ENCODE measurements at regions not wholly inside any gene's neighbourhood (a gene's known extent, or its start where the extent isn't known, plus 50 kb on each side); places are given as distances from the start of the nearest gene placed in this dataset.

- ChIA-PET POLR2A (no interaction called here), CTCF (interaction anchor here (1.2 to 1.4 kb wide), 2 partner anchors 25 to 114 kb away, joined by 3 to 6 read pairs; no protein-coding TSS in a partner anchor)
- TF ChIP-seq CTCF (IDR thresholded peaks at IDR 0.05; ENCODE audit: control extremely low read depth, extremely low read depth, low read depth, missing control alignments) = no peak
- DNase-seq (ENCODE audit: extremely low spot score) = no peak
Measured at GRCh38 chr2:42971947-42972736, 179.8 kb upstream of the HAAO start.

GRCh38 chr2:42971381-42971780, 179.0 kb upstream of the HAAO start:
- CTCF ChIA-PET = interaction anchor here (1.2 to 3.9 kb wide), 2 partner anchors 24 kb away, joined by 6 to 13 read pairs; no protein-coding TSS in a partner anchor
- DNase-seq (ENCODE audit: extremely low spot score) = no peak
- POLR2A ChIA-PET = no interaction called here

GRCh38 chr2:42970151-42970550, 177.8 kb upstream of the HAAO start:
- TF ChIP-seq CTCF (IDR thresholded peaks at IDR 0.05; ENCODE audit: control extremely low read depth, extremely low read depth, low read depth, missing control alignments) = no peak
- CTCF ChIA-PET = interaction anchor here (3.9 kb wide), 1 partner anchor 23 kb away, joined by 13 read pairs; no protein-coding TSS in a partner anchor
- DNase-seq (ENCODE audit: extremely low spot score) = no peak
- POLR2A ChIA-PET = no interaction called here

More at GRCh38 chr2:42971381-42971780, 179.0 kb upstream of the HAAO start:
- no peak for TF ChIP-seq CTCF (IDR thresholded peaks at IDR 0.05; ENCODE audit: control extremely low read depth, extremely low read depth, low read depth, missing control alignments)

GRCh38 chr2:42969231-42970150, 177.1 kb upstream of the HAAO start:
- CTCF ChIA-PET = interaction anchor here (0.6 to 3.9 kb wide), 2 partner anchors 22 to 130 kb away, joined by 3 to 13 read pairs; no protein-coding TSS in a partner anchor
- no peak for DNase-seq (ENCODE audit: extremely low spot score)
- POLR2A ChIA-PET = no interaction called here
- TF ChIP-seq CTCF (IDR thresholded peaks at IDR 0.05; ENCODE audit: control extremely low read depth, extremely low read depth, low read depth, missing control alignments) = no peak

- no peak for TF ChIP-seq CTCF (IDR thresholded peaks at IDR 0.05; ENCODE audit: control extremely low read depth, extremely low read depth, low read depth, missing control alignments)
- CTCF ChIA-PET = interaction anchor here (0.6 to 3.9 kb wide), 4 partner anchors 21 to 516 kb away, joined by 3 to 13 read pairs (median 4); no protein-coding TSS in a partner anchor
- POLR2A ChIA-PET = no interaction called here
- no peak for DNase-seq (ENCODE audit: extremely low spot score)
Measured at GRCh38 chr2:42967959-42968674, 175.7 kb upstream of the HAAO start.

GRCh38 chr2:42965910-42966309, 173.5 kb upstream of the HAAO start:
- ChIA-PET POLR2A (no interaction called here), CTCF (interaction anchor here (1.0 to 4.7 kb wide), 3 partner anchors 10 to 19 kb away, joined by 4 to 26 read pairs (median 4); no protein-coding TSS in a partner anchor)
- DNase-seq (ENCODE audit: extremely low spot score) = no peak

More at GRCh38 chr2:42965910-42966309, 173.5 kb upstream of the HAAO start:
- TF ChIP-seq CTCF (IDR thresholded peaks at IDR 0.05; ENCODE audit: control extremely low read depth, extremely low read depth, low read depth, missing control alignments) = no peak

Measured in GM10248 (cell line).